ENCODE measurements at regions not wholly inside any gene's neighbourhood (a gene's known extent, or its start where the extent isn't known, plus 50 kb on each side); places are given as distances from the start of the nearest gene placed in this dataset.

DNA sequence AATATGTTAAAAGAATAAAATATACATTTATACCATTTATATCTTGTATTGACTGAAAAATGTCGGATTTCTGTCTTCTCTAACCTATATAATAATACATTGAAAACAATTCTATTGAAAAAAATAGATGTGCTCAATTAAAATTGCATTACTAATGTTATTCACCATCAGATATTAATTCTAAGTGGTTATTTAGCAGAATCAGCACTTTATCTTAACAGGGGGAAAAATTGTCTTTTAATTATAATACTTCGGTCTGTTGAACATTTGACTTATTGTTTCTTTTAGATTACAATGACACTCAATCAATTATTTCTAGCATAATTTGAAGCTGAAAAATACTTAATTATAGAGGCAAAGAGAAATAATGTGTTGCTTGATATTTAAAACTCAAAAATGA is 220.3 kb downstream of the PABPC4L start:
- no peak for TF ChIP-seq RFX5 (IDR thresholded peaks at IDR 0.05; ENCODE audit: low read length)
- TF ChIP-seq USF2 (IDR thresholded peaks at IDR 0.05; ENCODE audit: borderline replicate concordance, low read depth, low read length) = no peak
- TF ChIP-seq, protein P1, sequence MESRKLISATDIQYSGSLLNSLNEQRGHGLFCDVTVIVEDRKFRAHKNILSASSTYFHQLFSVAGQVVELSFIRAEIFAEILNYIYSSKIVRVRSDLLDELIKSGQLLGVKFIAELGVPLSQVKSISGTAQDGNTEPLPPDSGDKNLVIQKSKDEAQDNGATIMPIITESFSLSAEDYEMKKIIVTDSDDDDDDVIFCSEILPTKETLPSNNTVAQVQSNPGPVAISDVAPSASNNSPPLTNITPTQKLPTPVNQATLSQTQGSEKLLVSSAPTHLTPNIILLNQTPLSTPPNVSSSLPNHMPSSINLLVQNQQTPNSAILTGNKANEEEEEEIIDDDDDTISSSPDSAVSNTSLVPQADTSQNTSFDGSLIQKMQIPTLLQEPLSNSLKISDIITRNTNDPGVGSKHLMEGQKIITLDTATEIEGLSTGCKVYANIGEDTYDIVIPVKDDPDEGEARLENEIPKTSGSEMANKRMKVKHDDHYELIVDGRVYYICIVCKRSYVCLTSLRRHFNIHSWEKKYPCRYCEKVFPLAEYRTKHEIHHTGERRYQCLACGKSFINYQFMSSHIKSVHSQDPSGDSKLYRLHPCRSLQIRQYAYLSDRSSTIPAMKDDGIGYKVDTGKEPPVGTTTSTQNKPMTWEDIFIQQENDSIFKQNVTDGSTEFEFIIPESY (IDR thresholded peaks at IDR 0.05; ENCODE audit: borderline replicate concordance, low read depth) = no peak
- no peak for TF ChIP-seq YY1 (IDR thresholded peaks at IDR 0.05; ENCODE audit: low read depth)
- no peak for TF ChIP-seq PBX3 (IDR thresholded peaks at IDR 0.05)
- TF ChIP-seq TEAD4 (IDR thresholded peaks at IDR 0.05; ENCODE audit: borderline replicate concordance, insufficient read depth) = no peak
- TF ChIP-seq MXI1 (IDR thresholded peaks at IDR 0.05; ENCODE audit: low read depth, low read length) = no peak
- no peak for TF ChIP-seq REST (IDR thresholded peaks at IDR 0.05; ENCODE audit: low read depth, low read length)
- no peak for TF ChIP-seq EZH2phosphoT487 (IDR thresholded peaks at IDR 0.05; ENCODE audit: borderline replicate concordance, low read depth)
- no peak for TF ChIP-seq TAF1 (IDR thresholded peaks at IDR 0.05; ENCODE audit: borderline replicate concordance, low read depth, low read length)
- no peak for TF ChIP-seq NFIC (IDR thresholded peaks at IDR 0.05; ENCODE audit: borderline replicate concordance)
- H3K4me3 ChIP-seq (ENCODE audit: low read depth in 2 of 2, low read length in 1 of 2) = no peak overlapping the region
- no peak overlapping the region for H2AFZ ChIP-seq (ENCODE audit: low read depth)
- H3K9me3 ChIP-seq = no peaks in the 10 kb centered on the region
- WGBS (ENCODE audit: low lambda C conversion rate) = 8% methylated on average over 2 of the region's 2 CpGs
- H3K4me2 ChIP-seq = no peak overlapping the region
- no peaks in the 10 kb centered on the region for H3K36me3 ChIP-seq (replicated peaks in 1 of 2; ENCODE audit: control insufficient read depth in 1 of 2, insufficient read depth in 2 of 2, low read length in 1 of 2)
- no peaks in the 10 kb centered on the region for H3K27me3 ChIP-seq (ENCODE audit: insufficient read depth)
- no peaks in the 10 kb centered on the region for H3F3A ChIP-seq (replicated peaks; ENCODE audit: insufficient read depth)
- ChIA-PET POLR2A (no interaction called here), CTCF (no interaction called here)
- H3K9me2 ChIP-seq = no peaks in the 10 kb centered on the region
- no peaks in the 10 kb centered on the region for H4K20me1 ChIP-seq (ENCODE audit: insufficient read depth)
- no peak overlapping the region for H3K27ac ChIP-seq (ENCODE audit: low read depth in 2 of 2, low read length in 1 of 2)
- no peaks in the 10 kb centered on the region for H3K79me2 ChIP-seq (ENCODE audit: insufficient read depth)
- no peaks in the 10 kb centered on the region; a peak in 1 of 4 replicates for H3K4me1 ChIP-seq (ENCODE audit: control insufficient read depth in 1 of 2, insufficient read depth in 2 of 2, low read depth in 1 of 2, low read length in 1 of 2)
- no peak for DNase-seq
- H3K9ac ChIP-seq = no peak overlapping the region
